Fibroblast of lung (primary cell): ENCODE measurements at regions not wholly inside any gene's neighbourhood (a gene's known extent, or its start where the extent isn't known, plus 50 kb on each side); places are given as distances from the start of the nearest gene placed in this dataset.
A peak's percentile ranks its signal among the peaks of the same experiment; 100 is the strongest.

Experiments
- DNase-seq, 2 donors: peaks; one replicate each; pipeline versions ENCODE4 v3.0.0 to v3.0.0-alpha.2; 2010; ENCODE audit warnings: low read depth in 2 of 2
- H2AFZ ChIP-seq: 2 replicates; pipeline ENCODE4 v1.5.1; 2012; ENCODE audit warnings: low read length, control low read depth, inconsistent platforms
- H3K27ac ChIP-seq: 2 replicates; pipeline ENCODE4 v1.5.1; 2011; ENCODE audit warnings: low read length, control low read depth; ENCODE audit not compliant: insufficient read depth
- H3K27me3 ChIP-seq: 2 replicates; pipeline ENCODE4 v1.5.1; 2011; ENCODE audit warnings: mild to moderate bottlenecking, low read length; ENCODE audit not compliant: control insufficient read depth, insufficient read depth
- H3K36me3 ChIP-seq: 2 replicates; pipeline ENCODE4 v1.5.1; 2011; ENCODE audit warnings: low read length; ENCODE audit not compliant: control insufficient read depth, insufficient read depth
- H3K4me1 ChIP-seq: 2 replicates; pipeline ENCODE4 v1.5.1; 2011; ENCODE audit warnings: low read length; ENCODE audit not compliant: control insufficient read depth, insufficient read depth; ENCODE audit errors: extremely low read depth
- H3K4me2 ChIP-seq: 2 replicates; pipeline ENCODE4 v1.5.1; 2011; ENCODE audit warnings: low read length, control low read depth; ENCODE audit not compliant: insufficient read depth; ENCODE audit errors: extremely low read depth
- H3K4me3 ChIP-seq, 4 experiments: fragments of 200-600 bp in 1 of 4; sonication (generic) in 1 of 4; replicated peaks in 1 of 4; 2 replicates each; pipeline ENCODE4 v1.5.1; 2011 to 2016; ENCODE audit warnings: low read length in 4 of 4, low read depth in 3 of 4, mild to moderate bottlenecking in 3 of 4, control low read depth in 2 of 4, inconsistent platforms in 1 of 4, mixed read lengths in 1 of 4; ENCODE audit not compliant: insufficient read depth in 1 of 4; ENCODE audit errors: control extremely low read depth in 1 of 4
- H3K79me2 ChIP-seq: 2 replicates; pipeline ENCODE4 v1.5.1; 2012; ENCODE audit warnings: mild to moderate bottlenecking, low read length, inconsistent platforms; ENCODE audit not compliant: control insufficient read depth, insufficient read depth
- H3K9ac ChIP-seq: 2 replicates; pipeline ENCODE4 v1.5.1; 2011; ENCODE audit warnings: mild to moderate bottlenecking, low read length, control low read depth; ENCODE audit not compliant: insufficient read depth
- H3K9me3 ChIP-seq: 2 replicates; pipeline ENCODE4 v1.5.1; 2012; ENCODE audit warnings: low read depth, low read length; ENCODE audit not compliant: control insufficient read depth, insufficient read depth
- H4K20me1 ChIP-seq: 2 replicates; pipeline ENCODE4 v1.5.1; 2011; ENCODE audit warnings: low read length; ENCODE audit not compliant: control insufficient read depth, insufficient read depth; ENCODE audit errors: extremely low read depth
- CTCF ChIP-seq, 2 donors: IDR thresholded peaks in 1 of 2; conservative IDR thresholded peaks in 1 of 2; 1 replicate in 1 of 2; 2 replicates in 1 of 2; pipeline ENCODE4 v1.5.1; 2011 to 2012; ENCODE audit warnings: low read length in 2 of 2, control low read depth in 1 of 2, inconsistent platforms in 1 of 2, low read depth in 1 of 2, mild to moderate bottlenecking in 1 of 2
- EZH2 ChIP-seq: IDR thresholded peaks from 2 replicates; pipeline ENCODE4 v1.5.1; 2012; ENCODE audit warnings: low read length, control low read depth, mild to moderate bottlenecking; ENCODE audit errors: missing control alignments

GRCh38 chr1:14215151-14215550 lies 383.3 kb upstream of the KAZN start:
- no peaks in the 10 kb centered on the region for H3K27me3 ChIP-seq
- no peak overlapping the region for H3K27ac ChIP-seq
- no peaks in the 10 kb centered on the region for H3K9me3 ChIP-seq
- no peak overlapping the region for H3K4me3 ChIP-seq
- peak overlapping the region; percentile 13 for H3K4me2 ChIP-seq
- DNase-seq: peak in 1 of 2 donors; percentile 65
- no peaks in the 10 kb centered on the region for H3K79me2 ChIP-seq
- no peaks in the 10 kb centered on the region for H3K36me3 ChIP-seq
- no peak overlapping the region for H2AFZ ChIP-seq
- TF ChIP-seq EZH2: no peak
- no peak for TF ChIP-seq CTCF (conservative IDR thresholded peaks at IDR 0.05 in 1 of 2, IDR thresholded peaks at IDR 0.05 in 1 of 2; ENCODE audit: low read depth in 1 of 2, low read length in 2 of 2)
- no peak overlapping the region for H3K9ac ChIP-seq
- H3K4me1 ChIP-seq: no peaks in the 10 kb centered on the region
- no peaks in the 10 kb centered on the region for H4K20me1 ChIP-seq

GRCh38 chr1:14217384-14217783 lies 381.1 kb upstream of the KAZN start:
- H2AFZ ChIP-seq: no peak overlapping the region
- H3K79me2 ChIP-seq: no peaks in the 10 kb centered on the region
- no peak overlapping the region for H3K9ac ChIP-seq
- no peaks in the 10 kb centered on the region for H3K9me3 ChIP-seq
- peak; percentile 3 to 6 for DNase-seq
- no peak overlapping the region for H3K27ac ChIP-seq
- TF ChIP-seq CTCF (conservative IDR thresholded peaks at IDR 0.05 in 1 of 2, IDR thresholded peaks at IDR 0.05 in 1 of 2; ENCODE audit: low read depth in 1 of 2, low read length in 2 of 2) (no peak), EZH2 (no peak)
- H3K36me3 ChIP-seq: no peaks in the 10 kb centered on the region
- no peak overlapping the region for H3K4me3 ChIP-seq
- no peaks in the 10 kb centered on the region for H4K20me1 ChIP-seq
- no peaks in the 10 kb centered on the region for H3K4me1 ChIP-seq
- H3K4me2 ChIP-seq: no peak overlapping the region
- no peaks in the 10 kb centered on the region for H3K27me3 ChIP-seq

- H4K20me1 ChIP-seq: no peaks in the 10 kb centered on the region
- DNase-seq: peak in 1 of 2 donors; percentile 2
- TF ChIP-seq CTCF (conservative IDR thresholded peaks at IDR 0.05 in 1 of 2, IDR thresholded peaks at IDR 0.05 in 1 of 2; ENCODE audit: low read depth in 1 of 2, low read length in 2 of 2) (no peak), EZH2 (no peak)
- no peak overlapping the region for H3K9ac ChIP-seq
- H3K4me2 ChIP-seq: no peak overlapping the region
- no peaks in the 10 kb centered on the region for H3K9me3 ChIP-seq
- no peaks in the 10 kb centered on the region for H3K4me1 ChIP-seq
- H3K27ac ChIP-seq: no peak overlapping the region
- H3K36me3 ChIP-seq: no peaks in the 10 kb centered on the region
- no peak overlapping the region for H3K4me3 ChIP-seq
- H2AFZ ChIP-seq: no peak overlapping the region
- no peaks in the 10 kb centered on the region for H3K27me3 ChIP-seq
- no peaks in the 10 kb centered on the region for H3K79me2 ChIP-seq
These were observed 378.2 kb upstream of the KAZN start for GRCh38 chr1:14220324-14220723.
